ENCODE measurements at regions not wholly inside any gene's neighbourhood (a gene's known extent, or its start where the extent isn't known, plus 50 kb on each side); places are given as distances from the start of the nearest gene placed in this dataset.

DNA sequence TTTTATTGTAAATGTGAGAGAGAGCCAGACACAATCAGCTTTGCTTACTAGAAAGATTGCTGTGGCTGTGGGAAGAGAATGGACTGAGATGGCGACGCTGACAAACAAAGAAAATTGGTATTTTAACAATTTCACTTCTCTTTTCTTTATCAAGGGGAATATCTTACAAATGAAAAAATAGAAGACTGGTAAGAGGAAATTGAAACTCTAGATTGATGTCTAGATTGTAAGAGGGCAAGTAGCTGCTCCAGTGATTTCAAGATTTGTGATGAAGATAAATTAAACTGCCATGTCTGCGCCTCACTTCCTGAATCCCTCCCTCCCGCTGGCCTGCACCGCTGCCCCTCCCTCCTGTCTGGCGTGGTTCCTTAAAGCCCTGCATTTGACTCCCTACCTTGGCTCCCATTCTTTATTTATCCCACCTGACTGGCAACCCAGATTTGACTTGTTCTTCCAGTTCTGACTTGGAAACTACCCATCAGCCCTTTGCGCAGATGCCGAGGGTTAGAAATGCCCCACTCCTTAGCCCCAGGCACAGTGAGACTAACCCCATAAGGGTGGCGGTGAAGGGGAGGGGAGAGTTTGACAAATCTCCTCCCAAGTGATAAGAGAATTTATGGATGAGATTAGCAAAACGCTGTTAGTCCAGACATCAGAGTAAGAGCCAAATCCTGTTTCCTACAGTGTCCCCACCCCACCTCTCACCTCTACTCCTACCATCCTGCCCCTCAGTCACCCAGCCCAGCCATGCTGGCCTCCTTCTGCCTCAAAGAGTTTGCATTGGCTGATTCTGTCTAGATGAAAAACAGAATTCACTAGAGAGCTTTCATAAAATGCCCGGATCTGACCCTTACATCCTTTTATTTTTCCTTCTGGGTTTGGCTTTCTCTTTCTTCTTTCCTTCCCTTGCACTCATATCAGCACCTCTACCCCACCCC is 125.3 kb upstream of the ATF7IP start:
- TF ChIP-seq, protein P1, sequence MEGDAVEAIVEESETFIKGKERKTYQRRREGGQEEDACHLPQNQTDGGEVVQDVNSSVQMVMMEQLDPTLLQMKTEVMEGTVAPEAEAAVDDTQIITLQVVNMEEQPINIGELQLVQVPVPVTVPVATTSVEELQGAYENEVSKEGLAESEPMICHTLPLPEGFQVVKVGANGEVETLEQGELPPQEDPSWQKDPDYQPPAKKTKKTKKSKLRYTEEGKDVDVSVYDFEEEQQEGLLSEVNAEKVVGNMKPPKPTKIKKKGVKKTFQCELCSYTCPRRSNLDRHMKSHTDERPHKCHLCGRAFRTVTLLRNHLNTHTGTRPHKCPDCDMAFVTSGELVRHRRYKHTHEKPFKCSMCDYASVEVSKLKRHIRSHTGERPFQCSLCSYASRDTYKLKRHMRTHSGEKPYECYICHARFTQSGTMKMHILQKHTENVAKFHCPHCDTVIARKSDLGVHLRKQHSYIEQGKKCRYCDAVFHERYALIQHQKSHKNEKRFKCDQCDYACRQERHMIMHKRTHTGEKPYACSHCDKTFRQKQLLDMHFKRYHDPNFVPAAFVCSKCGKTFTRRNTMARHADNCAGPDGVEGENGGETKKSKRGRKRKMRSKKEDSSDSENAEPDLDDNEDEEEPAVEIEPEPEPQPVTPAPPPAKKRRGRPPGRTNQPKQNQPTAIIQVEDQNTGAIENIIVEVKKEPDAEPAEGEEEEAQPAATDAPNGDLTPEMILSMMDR (IDR thresholded peaks at IDR 0.05; ENCODE audit: low read depth, low read length) = no peak
- TF ChIP-seq POLR2A (IDR thresholded peaks at IDR 0.05; ENCODE audit: extremely low read depth, insufficient read length) (no peak), MAX (IDR thresholded peaks at IDR 0.05; ENCODE audit: low read depth, low read length) (no peak)
